ENCODE measurements at regions not wholly inside any gene's neighbourhood (a gene's known extent, or its start where the extent isn't known, plus 50 kb on each side); places are given as distances from the start of the nearest gene placed in this dataset.
"Not testable (repeated sequence)": the region's sequence is repeated elsewhere in the genome, so short reads cannot be mapped to it uniquely, and the experiment has no call there.

- no peak overlapping the region for H3K27ac ChIP-seq
- no peak for TF ChIP-seq ZFX (IDR thresholded peaks at IDR 0.05; ENCODE audit: borderline replicate concordance)
- TF ChIP-seq CTCF (IDR thresholded peaks at IDR 0.05): no peak
Observed at GRCh38 chr6:121732641-121733040, 297.2 kb downstream of the GJA1 start.

- H3K27ac ChIP-seq: no peak overlapping the region; the same call in 1 of the 2 replicates
- TF ChIP-seq ZFX (IDR thresholded peaks at IDR 0.05; ENCODE audit: borderline replicate concordance) (no peak), CTCF (IDR thresholded peaks at IDR 0.05) (no peak)
Observed at GRCh38 chr6:121733234-121733633, 297.8 kb downstream of the GJA1 start.

GRCh38 chr6:121740188-121740587 lies 304.7 kb downstream of the GJA1 start:
- not testable (repeated sequence) for H3K27ac ChIP-seq

GRCh38 chr6:121743691-121744090 lies 308.2 kb downstream of the GJA1 start:
- TF ChIP-seq ZFX (IDR thresholded peaks at IDR 0.05; ENCODE audit: borderline replicate concordance) (no peak), CTCF (IDR thresholded peaks at IDR 0.05) (no peak)
- no peak overlapping the region for H3K27ac ChIP-seq

GRCh38 chr6:121748376-121748775 lies 312.9 kb downstream of the GJA1 start:
- TF ChIP-seq CTCF (IDR thresholded peaks at IDR 0.05) (no peak), ZFX (IDR thresholded peaks at IDR 0.05; ENCODE audit: borderline replicate concordance) (no peak)
- no peak overlapping the region for H3K27ac ChIP-seq

GRCh38 chr6:121748850-121749249 lies 313.4 kb downstream of the GJA1 start:
- no peak overlapping the region for H3K27ac ChIP-seq

GRCh38 chr6:121755485-121755884 lies 320.0 kb downstream of the GJA1 start:
- H3K27ac ChIP-seq: no peak overlapping the region
- TF ChIP-seq ZFX (IDR thresholded peaks at IDR 0.05; ENCODE audit: borderline replicate concordance): no peak
- no peak for TF ChIP-seq CTCF (IDR thresholded peaks at IDR 0.05)

More at GRCh38 chr6:121748850-121749249, 313.4 kb downstream of the GJA1 start:
- TF ChIP-seq CTCF (IDR thresholded peaks at IDR 0.05) (no peak), ZFX (IDR thresholded peaks at IDR 0.05; ENCODE audit: borderline replicate concordance) (no peak)

GRCh38 chr6:121756666-121757065 lies 321.2 kb downstream of the GJA1 start:
- TF ChIP-seq ZFX (IDR thresholded peaks at IDR 0.05; ENCODE audit: borderline replicate concordance) (no peak), CTCF (IDR thresholded peaks at IDR 0.05) (no peak)
- no peak overlapping the region for H3K27ac ChIP-seq
